ENCODE measurements at regions not wholly inside any gene's neighbourhood (a gene's known extent, or its start where the extent isn't known, plus 50 kb on each side); places are given as distances from the start of the nearest gene placed in this dataset.

DNA sequence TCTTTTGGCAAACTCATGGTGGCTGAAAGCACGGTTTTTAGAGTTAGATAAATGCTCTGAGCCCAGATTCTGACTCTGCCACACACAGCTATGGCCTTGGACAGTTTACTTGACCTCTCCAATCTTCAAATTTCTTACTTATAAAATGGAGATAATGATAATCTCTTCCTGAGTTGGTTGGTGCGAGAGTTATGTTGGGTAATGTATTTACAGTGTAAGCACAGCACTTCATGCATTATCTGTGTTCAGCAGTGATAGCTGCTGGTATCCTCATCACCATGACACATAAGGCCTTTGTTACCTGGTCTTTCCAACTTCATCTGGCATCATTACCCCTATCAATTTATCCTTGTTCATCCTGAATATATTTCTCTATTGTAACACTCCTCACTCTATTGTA is 178.8 kb upstream of the ELL2 start:
- no peak overlapping the region for H3K4me3 ChIP-seq (ENCODE audit: low read depth, low read length)
- DNase-seq (ENCODE audit: low read depth): no peak
- TF ChIP-seq, protein P1, sequence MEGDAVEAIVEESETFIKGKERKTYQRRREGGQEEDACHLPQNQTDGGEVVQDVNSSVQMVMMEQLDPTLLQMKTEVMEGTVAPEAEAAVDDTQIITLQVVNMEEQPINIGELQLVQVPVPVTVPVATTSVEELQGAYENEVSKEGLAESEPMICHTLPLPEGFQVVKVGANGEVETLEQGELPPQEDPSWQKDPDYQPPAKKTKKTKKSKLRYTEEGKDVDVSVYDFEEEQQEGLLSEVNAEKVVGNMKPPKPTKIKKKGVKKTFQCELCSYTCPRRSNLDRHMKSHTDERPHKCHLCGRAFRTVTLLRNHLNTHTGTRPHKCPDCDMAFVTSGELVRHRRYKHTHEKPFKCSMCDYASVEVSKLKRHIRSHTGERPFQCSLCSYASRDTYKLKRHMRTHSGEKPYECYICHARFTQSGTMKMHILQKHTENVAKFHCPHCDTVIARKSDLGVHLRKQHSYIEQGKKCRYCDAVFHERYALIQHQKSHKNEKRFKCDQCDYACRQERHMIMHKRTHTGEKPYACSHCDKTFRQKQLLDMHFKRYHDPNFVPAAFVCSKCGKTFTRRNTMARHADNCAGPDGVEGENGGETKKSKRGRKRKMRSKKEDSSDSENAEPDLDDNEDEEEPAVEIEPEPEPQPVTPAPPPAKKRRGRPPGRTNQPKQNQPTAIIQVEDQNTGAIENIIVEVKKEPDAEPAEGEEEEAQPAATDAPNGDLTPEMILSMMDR (conservative IDR thresholded peaks at IDR 0.05; ENCODE audit: low read depth, low read length): no peak

- TF ChIP-seq, protein P1 (conservative IDR thresholded peaks at IDR 0.05; ENCODE audit: low read depth, low read length): no peak
- H3K4me3 ChIP-seq (ENCODE audit: low read depth, low read length): no peak overlapping the region
- DNase-seq (ENCODE audit: low read depth): no peak
These were observed 178.4 kb upstream of the ELL2 start for GRCh38 chr5:96140084-96140483.

DNA sequence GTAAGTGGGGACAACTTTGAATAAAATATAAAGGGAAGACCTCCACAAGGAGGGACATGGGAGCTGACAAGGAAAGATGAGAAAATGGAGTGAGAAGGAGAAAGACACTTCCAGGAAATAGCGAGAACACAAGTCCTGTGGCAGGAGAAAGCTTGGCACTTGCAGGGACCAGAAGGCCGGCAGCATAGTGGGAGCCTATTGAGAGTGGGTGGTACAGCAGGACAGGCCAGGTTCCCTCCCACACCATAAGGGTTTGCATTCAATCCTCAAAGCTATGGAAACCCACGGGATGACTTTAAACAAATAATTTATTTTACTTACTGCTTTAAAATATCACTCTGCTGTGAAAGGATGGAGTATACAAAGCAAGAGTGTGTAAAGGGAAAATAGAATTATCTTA is 173.2 kb upstream of the ELL2 start:
- TF ChIP-seq, protein P1 (conservative IDR thresholded peaks at IDR 0.05; ENCODE audit: low read depth, low read length): no peak
- no peak for DNase-seq (ENCODE audit: low read depth)

GRCh38 chr5:96133341-96134079 is 171.9 kb upstream of the ELL2 start:
- DNase-seq (ENCODE audit: low read depth): no peak
- TF ChIP-seq, protein P1 (conservative IDR thresholded peaks at IDR 0.05; ENCODE audit: low read depth, low read length): no peak
- H3K4me3 ChIP-seq (ENCODE audit: low read depth, low read length): no peak overlapping the region

More for the DNA sequence above, 173.2 kb upstream of the ELL2 start:
- no peak overlapping the region for H3K4me3 ChIP-seq (ENCODE audit: low read depth, low read length)

DNA sequence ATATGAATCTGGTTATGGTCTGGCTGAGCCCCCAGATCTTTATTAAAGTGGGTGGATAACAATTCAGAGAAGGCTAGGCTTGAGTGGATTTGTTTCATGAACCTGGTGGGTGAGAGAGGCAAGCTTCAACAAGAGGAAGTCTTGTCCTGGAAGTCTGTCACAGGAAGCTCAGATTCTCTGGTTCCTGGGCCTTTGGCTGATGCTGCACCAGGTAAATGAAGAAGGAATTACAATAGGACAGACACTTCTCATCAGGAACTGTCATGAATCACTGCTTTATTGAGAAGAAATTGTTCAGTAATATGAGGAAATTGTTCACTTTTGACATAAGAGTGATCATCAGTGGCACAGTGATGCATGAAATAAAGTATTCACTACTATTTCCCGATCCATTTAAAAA is 167.6 kb upstream of the ELL2 start:
- H3K4me3 ChIP-seq (ENCODE audit: low read depth, low read length): no peak overlapping the region
- DNase-seq (ENCODE audit: low read depth): no peak
- TF ChIP-seq, protein P1 (conservative IDR thresholded peaks at IDR 0.05; ENCODE audit: low read depth, low read length): no peak

GRCh38 chr5:96128204-96128864 is 166.7 kb upstream of the ELL2 start:
- TF ChIP-seq, protein P1 (conservative IDR thresholded peaks at IDR 0.05; ENCODE audit: low read depth, low read length): no peak
- no peak overlapping the region for H3K4me3 ChIP-seq (ENCODE audit: low read depth, low read length)
- no peak for DNase-seq (ENCODE audit: low read depth)

Data from epithelial cell of proximal tubule (primary cell).